Lung (tissue), 11 donors: ENCODE measurements at regions not wholly inside any gene's neighbourhood (a gene's known extent, or its start where the extent isn't known, plus 50 kb on each side); places are given as distances from the start of the nearest gene placed in this dataset.
"Not testable (repeated sequence)": the region's sequence is repeated elsewhere in the genome, so short reads cannot be mapped to it uniquely, and the experiment has no call there.

ENCODE experiments used
- ATAC-seq: fragments of 200-7000 bp; cut with Tn5 transposase; one replicate; pipeline ENCODE4 v1.9.1; 2020; ENCODE audit warnings: moderate number of reproducible peaks; ENCODE audit not compliant: insufficient read depth, low FRiP score
- DNase-seq, 3 donors: peaks; one replicate each; pipeline ENCODE4 v3.0.0-alpha.2; 2013 to 2017
- H3K27ac ChIP-seq, 2 donors: one replicate each; pipeline ENCODE4 v1.5.1; 2013; ENCODE audit warnings: mild to moderate bottlenecking in 2 of 2, moderate library complexity in 2 of 2, control low read depth in 1 of 2, inconsistent platforms in 1 of 2, low read depth in 1 of 2, low read length in 1 of 2
- H3K27me3 ChIP-seq, 3 donors: one replicate each; pipeline ENCODE4 v1.5.1; 2013; ENCODE audit warnings: low read length in 2 of 3; ENCODE audit not compliant: control insufficient read depth in 3 of 3, insufficient read depth in 3 of 3
- H3K36me3 ChIP-seq, 4 donors: one replicate each; pipeline ENCODE4 v1.5.1; 2013; ENCODE audit warnings: low read length in 4 of 4, mild to moderate bottlenecking in 1 of 4, moderate library complexity in 1 of 4; ENCODE audit not compliant: control insufficient read depth in 4 of 4, insufficient read depth in 4 of 4
- H3K4me1 ChIP-seq, 5 donors: one replicate each; pipeline ENCODE4 v1.5.1; 2013; ENCODE audit warnings: low read length in 5 of 5, mild to moderate bottlenecking in 2 of 5, moderate library complexity in 1 of 5; ENCODE audit not compliant: control insufficient read depth in 5 of 5, insufficient read depth in 5 of 5
- H3K4me3 ChIP-seq: one replicate; pipeline ENCODE4 v1.5.1; 2013; ENCODE audit warnings: mild to moderate bottlenecking, control low read depth, moderate library complexity
- H3K9ac ChIP-seq, 2 donors: one replicate each; pipeline ENCODE4 v1.5.1; 2013; ENCODE audit warnings: low read length in 2 of 2, control low read depth in 1 of 2; ENCODE audit not compliant: insufficient read depth in 1 of 2
- H3K9me3 ChIP-seq, 4 donors: one replicate each; pipeline ENCODE4 v1.5.1; 2013; ENCODE audit warnings: low read length in 3 of 4, mild to moderate bottlenecking in 1 of 4, moderate library complexity in 1 of 4; ENCODE audit not compliant: control insufficient read depth in 4 of 4, insufficient read depth in 3 of 4
- WGBS, 2 donors: extraction: QIAGEN DNeasy Blood & Tissue Kit; methylation state at CpG; one replicate each; pipeline ENCODE4 v1.1.7; 2013; 5-methylcytosine and 5-hydroxymethylcytosine counted together
- TF ChIP-seq, protein P1 (sequence below): IDR thresholded peaks from 2 replicates; pipeline ENCODE4 v1.5.1; 2012; ENCODE audit warnings: mild to moderate bottlenecking; ENCODE audit errors: control extremely low read depth, extremely low read depth
- donor health status: control.
- donor health status: control.
- donor health status: Bipolar disorder and iron deficiency.
- donor health status: healthy.
- donor health status: DM: yes; HTN: yes; CAD: no.

DNA sequence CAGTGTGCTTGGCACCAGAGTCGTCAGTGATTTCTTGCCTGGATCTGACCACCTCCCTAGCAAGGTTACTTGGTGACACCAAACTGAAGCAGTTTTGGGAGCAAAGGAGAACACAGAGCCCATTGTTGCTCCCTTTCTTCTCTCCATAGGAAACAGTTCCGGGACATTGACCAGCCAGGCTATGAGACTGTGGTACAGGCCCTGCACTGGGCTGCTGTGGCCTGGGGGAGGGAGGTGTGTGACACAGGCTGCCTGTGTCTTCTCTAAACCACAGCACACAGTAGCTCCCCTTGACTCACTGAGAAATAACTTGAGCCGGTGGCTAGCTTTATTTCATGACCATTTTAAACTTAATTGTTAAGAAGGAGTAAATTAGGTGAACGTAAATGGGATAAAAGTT lies 214.8 kb upstream of the UBL3 start:
- no peaks in the 10 kb centered on the region for H3K27me3 ChIP-seq
- no peaks in the 10 kb centered on the region for H3K36me3 ChIP-seq
- no peak overlapping the region for H3K4me3 ChIP-seq
- no peak for DNase-seq
- H3K27ac ChIP-seq: no peak overlapping the region
- WGBS, 2 donors: 93 to 95% methylated on average over 4 of the region's 4 CpGs
- TF ChIP-seq, protein P1, sequence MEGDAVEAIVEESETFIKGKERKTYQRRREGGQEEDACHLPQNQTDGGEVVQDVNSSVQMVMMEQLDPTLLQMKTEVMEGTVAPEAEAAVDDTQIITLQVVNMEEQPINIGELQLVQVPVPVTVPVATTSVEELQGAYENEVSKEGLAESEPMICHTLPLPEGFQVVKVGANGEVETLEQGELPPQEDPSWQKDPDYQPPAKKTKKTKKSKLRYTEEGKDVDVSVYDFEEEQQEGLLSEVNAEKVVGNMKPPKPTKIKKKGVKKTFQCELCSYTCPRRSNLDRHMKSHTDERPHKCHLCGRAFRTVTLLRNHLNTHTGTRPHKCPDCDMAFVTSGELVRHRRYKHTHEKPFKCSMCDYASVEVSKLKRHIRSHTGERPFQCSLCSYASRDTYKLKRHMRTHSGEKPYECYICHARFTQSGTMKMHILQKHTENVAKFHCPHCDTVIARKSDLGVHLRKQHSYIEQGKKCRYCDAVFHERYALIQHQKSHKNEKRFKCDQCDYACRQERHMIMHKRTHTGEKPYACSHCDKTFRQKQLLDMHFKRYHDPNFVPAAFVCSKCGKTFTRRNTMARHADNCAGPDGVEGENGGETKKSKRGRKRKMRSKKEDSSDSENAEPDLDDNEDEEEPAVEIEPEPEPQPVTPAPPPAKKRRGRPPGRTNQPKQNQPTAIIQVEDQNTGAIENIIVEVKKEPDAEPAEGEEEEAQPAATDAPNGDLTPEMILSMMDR: no peak
- no peak overlapping the region for H3K9ac ChIP-seq
- ATAC-seq: no peak
- H3K9me3 ChIP-seq: no peaks in the 10 kb centered on the region
- H3K4me1 ChIP-seq: no peaks in the 10 kb centered on the region

DNA sequence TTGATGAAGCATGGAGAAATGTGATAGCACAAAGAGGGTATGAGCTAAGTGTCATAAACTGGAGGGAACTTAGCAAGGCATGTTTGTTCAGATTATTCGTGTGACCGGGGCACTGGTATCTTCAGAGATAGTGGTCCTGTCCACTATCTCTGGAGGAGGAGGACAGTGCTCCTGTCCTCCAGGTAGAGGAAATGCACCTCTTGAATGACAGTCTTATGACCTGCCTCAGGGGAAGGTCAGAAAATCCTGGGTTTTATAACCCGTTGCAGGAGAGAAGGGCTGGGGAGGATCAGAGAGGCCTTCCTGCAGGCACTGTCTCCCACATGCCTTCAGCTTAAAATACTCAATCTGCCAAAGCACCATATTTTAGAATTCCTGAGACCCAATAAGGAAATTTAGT lies 213.5 kb upstream of the UBL3 start:
- Histone ChIP-seq H3K36me3 (no peaks in the 10 kb centered on the region), H3K9ac (no peak overlapping the region), H3K27ac (no peak overlapping the region), H3K4me3 (no peak overlapping the region), H3K27me3 (no peaks in the 10 kb centered on the region), H3K4me1 (no peaks in the 10 kb centered on the region), H3K9me3 (no peaks in the 10 kb centered on the region)
- TF ChIP-seq, protein P1: no peak
- WGBS, 2 donors: 83 to 89% methylated on average over 3 of the region's 3 CpGs
- no peak for ATAC-seq
- DNase-seq: no peak

DNA sequence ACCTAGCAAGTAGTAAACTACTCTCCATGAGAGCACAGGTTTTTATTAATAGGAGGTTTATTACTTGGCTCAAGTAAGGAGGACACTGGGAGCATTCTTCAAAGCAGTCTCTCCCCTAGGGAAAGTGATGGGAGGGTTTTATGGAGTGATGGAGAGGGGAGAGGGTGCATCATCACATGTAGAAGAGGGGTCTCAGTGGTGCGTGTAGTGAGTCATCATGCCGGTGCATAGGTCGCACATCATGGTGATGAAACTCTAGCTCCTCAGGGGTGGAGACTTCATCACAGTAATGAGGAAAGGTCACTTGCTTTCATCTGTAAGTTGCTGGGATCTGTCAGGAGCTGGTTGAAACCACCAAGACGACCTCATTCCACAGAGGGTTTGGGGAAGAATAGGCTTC lies 210.8 kb upstream of the UBL3 start:
- no peaks in the 10 kb centered on the region for H3K4me1 ChIP-seq
- 83 to 91% methylated on average over 4 of the region's 4 CpGs for WGBS, 2 donors
- no peak for ATAC-seq

DNA sequence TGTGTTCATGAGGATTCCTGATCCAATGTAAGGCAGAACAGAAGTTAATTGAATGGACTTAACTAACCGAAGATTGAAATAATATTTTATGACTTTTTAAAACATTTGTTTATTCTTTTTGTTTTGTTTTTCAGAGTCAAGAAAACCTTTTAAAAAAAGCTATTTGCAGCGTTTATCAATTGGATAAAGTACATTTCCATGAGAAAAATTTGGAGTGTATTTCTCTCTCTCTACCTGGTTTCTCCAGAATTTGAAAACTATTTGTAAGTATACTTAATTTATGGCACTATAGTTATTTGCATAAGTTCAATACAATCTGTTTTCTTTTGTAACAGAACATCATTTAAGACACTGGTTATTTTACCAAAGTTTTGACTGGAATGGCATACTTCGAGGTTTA lies 208.0 kb upstream of the UBL3 start:
- TF ChIP-seq, protein P1: no peak
- Histone ChIP-seq H3K4me3 (no peak overlapping the region), H3K36me3 (no peaks in the 10 kb centered on the region), H3K27me3 (no peaks in the 10 kb centered on the region), H3K9me3 (peaks cover 0 to 3% (median 1%) of the 10 kb centered on the region in 4 donors), H3K9ac (no peak overlapping the region), H3K27ac (no peak overlapping the region), H3K4me1 (no peaks in the 10 kb centered on the region)
- DNase-seq (no peak), ATAC-seq (no peak)
- WGBS, 2 donors: 95 to 97% methylated on average over 3 of the region's 3 CpGs

More for the DNA sequence above, 210.8 kb upstream of the UBL3 start:
- no peaks in the 10 kb centered on the region for H3K36me3 ChIP-seq
- H3K4me3 ChIP-seq: no peak overlapping the region
- no peak for DNase-seq
- peaks cover 0 to 3% (median 1%) of the 10 kb centered on the region in 4 donors for H3K9me3 ChIP-seq
- no peak overlapping the region for H3K9ac ChIP-seq
- no peak overlapping the region for H3K27ac ChIP-seq
- no peaks in the 10 kb centered on the region for H3K27me3 ChIP-seq
- TF ChIP-seq, protein P1: no peak

DNA sequence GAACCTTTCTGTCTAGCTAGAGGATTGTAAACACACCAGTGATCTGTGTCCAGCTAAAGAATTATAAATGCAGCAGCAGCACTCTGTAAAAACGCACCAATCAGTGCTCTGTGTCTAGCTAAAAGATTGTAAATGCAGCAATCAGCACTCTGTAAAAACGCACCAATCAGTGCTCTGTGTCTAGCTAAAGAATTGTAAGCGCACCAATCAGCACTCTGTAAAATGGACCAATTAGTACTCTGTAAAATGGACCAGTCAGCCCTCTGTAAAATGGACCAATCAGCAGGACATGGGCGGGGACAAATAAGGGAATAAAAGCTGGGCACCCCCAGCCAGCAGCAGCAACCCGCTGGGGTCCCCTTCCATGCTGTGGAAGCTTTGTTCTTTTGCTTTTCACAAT lies 204.1 kb upstream of the UBL3 start:
- H3K36me3 ChIP-seq, ATAC-seq, H3K27ac ChIP-seq, H3K4me3 ChIP-seq, H3K9ac ChIP-seq, H3K9me3 ChIP-seq, DNase-seq, H3K27me3 ChIP-seq, H3K4me1 ChIP-seq: not testable (repeated sequence)
- 68 to 70% methylated on average over 5 of the region's 5 CpGs for WGBS, 2 donors
